Keratinocyte (primary cell): ENCODE measurements at regions not wholly inside any gene's neighbourhood (a gene's known extent, or its start where the extent isn't known, plus 50 kb on each side); places are given as distances from the start of the nearest gene placed in this dataset.

ENCODE experiments used
- EZH2 ChIP-seq: IDR thresholded peaks from one replicate; pipeline ENCODE4 v1.6.1; 2012; ENCODE audit warnings: inconsistent platforms, mild to moderate bottlenecking, low read length, moderate library complexity
- TF ChIP-seq, protein P1 (sequence below), 3 experiments: IDR thresholded peaks in 1 of 3; conservative IDR thresholded peaks in 1 of 3; optimal IDR thresholded peaks in 1 of 3; 2 replicates in 2 of 3; 3 replicates in 1 of 3; pipeline versions ENCODE3 to v1.5.1; 2011; ENCODE audit warnings: low read length in 3 of 3, mild to moderate bottlenecking in 3 of 3, moderate library complexity in 2 of 3, control low read depth in 1 of 3, inconsistent platforms in 1 of 3; ENCODE audit not compliant: insufficient read depth in 2 of 3; ENCODE audit errors: extremely low read depth in 1 of 3

DNA sequence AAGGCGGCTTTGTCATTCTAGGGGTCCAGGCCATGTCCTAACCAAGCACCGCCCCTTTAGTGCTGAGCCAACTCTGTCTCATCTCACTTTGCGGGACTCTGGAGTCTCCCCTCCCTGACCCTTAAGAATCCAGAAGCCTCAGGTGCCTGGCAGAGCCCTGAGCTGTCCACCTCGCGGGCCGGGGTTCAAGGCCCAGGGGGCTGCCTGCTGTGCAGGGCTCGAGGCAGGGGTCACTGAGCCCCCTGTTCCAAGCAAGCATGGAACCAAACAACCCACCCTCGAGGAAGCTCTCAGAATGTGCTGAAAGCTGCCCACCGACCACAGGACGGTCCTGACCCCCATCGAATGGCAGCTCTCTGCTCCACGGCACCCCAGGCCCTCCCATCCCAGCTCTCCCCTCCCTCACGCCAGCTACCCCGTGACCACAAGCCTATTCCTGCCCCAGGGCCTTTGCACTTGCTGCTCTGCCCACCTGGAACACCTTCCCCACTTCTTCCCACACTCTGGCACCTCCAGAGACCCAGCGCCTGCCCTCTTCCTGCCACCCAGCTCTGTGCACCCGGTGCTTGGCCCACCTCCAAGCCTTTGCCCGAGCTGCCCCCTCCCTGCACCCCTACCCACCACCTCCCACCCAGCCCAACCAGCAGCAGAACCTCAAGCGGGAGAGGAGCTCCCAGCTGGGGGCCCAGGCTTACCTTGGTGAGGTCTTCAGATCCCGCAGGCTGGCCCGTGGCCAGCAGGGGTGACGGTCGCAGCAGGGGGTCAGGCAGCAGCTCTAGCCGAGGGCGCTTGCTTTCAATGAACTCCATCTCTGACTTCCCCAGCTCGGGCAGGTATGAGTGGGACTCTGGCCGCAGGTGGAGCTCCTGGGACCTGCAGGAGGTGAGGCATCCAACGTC is 84.3 kb downstream of the NCOR2 start:
- TF ChIP-seq, protein P1, sequence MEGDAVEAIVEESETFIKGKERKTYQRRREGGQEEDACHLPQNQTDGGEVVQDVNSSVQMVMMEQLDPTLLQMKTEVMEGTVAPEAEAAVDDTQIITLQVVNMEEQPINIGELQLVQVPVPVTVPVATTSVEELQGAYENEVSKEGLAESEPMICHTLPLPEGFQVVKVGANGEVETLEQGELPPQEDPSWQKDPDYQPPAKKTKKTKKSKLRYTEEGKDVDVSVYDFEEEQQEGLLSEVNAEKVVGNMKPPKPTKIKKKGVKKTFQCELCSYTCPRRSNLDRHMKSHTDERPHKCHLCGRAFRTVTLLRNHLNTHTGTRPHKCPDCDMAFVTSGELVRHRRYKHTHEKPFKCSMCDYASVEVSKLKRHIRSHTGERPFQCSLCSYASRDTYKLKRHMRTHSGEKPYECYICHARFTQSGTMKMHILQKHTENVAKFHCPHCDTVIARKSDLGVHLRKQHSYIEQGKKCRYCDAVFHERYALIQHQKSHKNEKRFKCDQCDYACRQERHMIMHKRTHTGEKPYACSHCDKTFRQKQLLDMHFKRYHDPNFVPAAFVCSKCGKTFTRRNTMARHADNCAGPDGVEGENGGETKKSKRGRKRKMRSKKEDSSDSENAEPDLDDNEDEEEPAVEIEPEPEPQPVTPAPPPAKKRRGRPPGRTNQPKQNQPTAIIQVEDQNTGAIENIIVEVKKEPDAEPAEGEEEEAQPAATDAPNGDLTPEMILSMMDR (optimal IDR thresholded peaks at IDR 0.05 in 1 of 3, IDR thresholded peaks at IDR 0.05 in 1 of 3, conservative IDR thresholded peaks at IDR 0.05 in 1 of 3; ENCODE audit: extremely low read depth in 1 of 3, insufficient read depth in 2 of 3, low read length in 3 of 3), result no peak
- TF ChIP-seq EZH2, result no peak
